DND-41 (cell line): ENCODE measurements at regions not wholly inside any gene's neighbourhood (a gene's known extent, or its start where the extent isn't known, plus 50 kb on each side); places are given as distances from the start of the nearest gene placed in this dataset.
"Not testable (repeated sequence)": the region's sequence is repeated elsewhere in the genome, so short reads cannot be mapped to it uniquely, and the experiment has no call there.

Source experiments
- ATAC-seq: fragments of 200-7000 bp; cut with Tn5 transposase; 3 replicates; pipeline ENCODE4 v1.9.1; 2021; ENCODE audit warnings: low read depth; ENCODE audit not compliant: insufficient read depth
- DNase-seq: peaks from one replicate; pipeline ENCODE4 v3.0.0-alpha.2; 2020
- H2AFZ ChIP-seq: 2 replicates; pipeline ENCODE4 v1.6.0; 2012; ENCODE audit warnings: low read depth, low read length
- H3K27ac ChIP-seq: 2 replicates; pipeline ENCODE4 v1.5.1; 2012; ENCODE audit warnings: low read length, inconsistent platforms
- H3K27me3 ChIP-seq: fragments of 200-600 bp; sonication (generic); 2 replicates; pipeline ENCODE4 v1.6.0; 2012; ENCODE audit warnings: low read length, mild to moderate bottlenecking, inconsistent platforms; ENCODE audit not compliant: insufficient read depth, poor library complexity
- H3K36me3 ChIP-seq: 2 replicates; pipeline ENCODE4 v1.5.1; 2012; ENCODE audit warnings: low read length, inconsistent platforms; ENCODE audit not compliant: insufficient read depth
- H3K4me1 ChIP-seq: 2 replicates; pipeline ENCODE4 v1.5.1; 2012; ENCODE audit warnings: mild to moderate bottlenecking, low read length; ENCODE audit not compliant: insufficient read depth
- H3K4me2 ChIP-seq: 2 replicates; pipeline ENCODE4 v1.6.0; 2012; ENCODE audit warnings: mild to moderate bottlenecking, moderate library complexity, low read length, inconsistent platforms; ENCODE audit not compliant: insufficient read depth
- H3K4me3 ChIP-seq, 2 experiments: fragments of 200-600 bp in 1 of 2; shearing (Covaris generic) in 1 of 2; 2 replicates each; pipeline ENCODE4 v1.5.1; 2012 to 2016; ENCODE audit warnings: inconsistent platforms in 2 of 2, low read length in 2 of 2, mild to moderate bottlenecking in 2 of 2, low read depth in 1 of 2, moderate library complexity in 1 of 2
- H3K79me2 ChIP-seq: 2 replicates; pipeline ENCODE4 v1.6.0; 2012; ENCODE audit warnings: low read length, inconsistent platforms; ENCODE audit not compliant: insufficient read depth
- H3K9ac ChIP-seq: 2 replicates; pipeline ENCODE4 v1.6.0; 2012; ENCODE audit warnings: low read depth, mild to moderate bottlenecking, inconsistent platforms, low read length, moderate library complexity
- H3K9me3 ChIP-seq: 2 replicates; pipeline ENCODE4 v1.5.1; 2012; ENCODE audit warnings: low read length, moderate library complexity, mild to moderate bottlenecking, inconsistent platforms; ENCODE audit not compliant: insufficient read depth, severe bottlenecking
- H4K20me1 ChIP-seq: 2 replicates; pipeline ENCODE4 v1.6.0; 2012; ENCODE audit warnings: low read length; ENCODE audit not compliant: insufficient read depth
- EZH2 ChIP-seq: IDR thresholded peaks from 3 replicates; pipeline ENCODE4 v1.6.1; 2012; ENCODE audit warnings: borderline replicate concordance, low read depth, mild to moderate bottlenecking, moderate library complexity, low read length, inconsistent platforms; ENCODE audit not compliant: severe bottlenecking
- TF ChIP-seq, protein P1 (sequence below): IDR thresholded peaks from 2 replicates; pipeline ENCODE4 v1.5.1; 2012; ENCODE audit warnings: borderline replicate concordance, low read length, moderate library complexity, mild to moderate bottlenecking; ENCODE audit not compliant: poor library complexity, severe bottlenecking; ENCODE audit errors: extremely low read depth

DNA sequence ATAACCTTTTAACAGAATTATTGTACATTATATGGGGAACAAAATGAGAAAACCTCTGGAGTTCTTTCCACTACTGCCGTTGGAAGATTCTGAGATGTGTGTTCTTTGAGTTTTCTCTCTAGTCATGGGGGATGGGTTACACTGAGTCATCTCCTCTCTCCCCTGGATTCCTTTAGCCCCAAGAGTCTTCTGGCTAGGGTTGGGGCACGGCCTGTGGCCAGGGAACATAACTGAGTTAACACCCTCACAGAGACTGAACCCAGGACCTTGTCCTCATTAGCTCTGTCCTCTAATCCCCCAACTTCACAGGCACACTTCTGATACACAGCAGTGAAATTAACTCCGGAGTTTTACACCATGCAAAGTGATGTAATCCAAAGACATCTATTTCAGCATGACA, 142.3 kb upstream of the F9 start:
- H3K9me3 ChIP-seq, result no peaks in the 10 kb centered on the region
- H2AFZ ChIP-seq, result no peak overlapping the region
- DNase-seq (no peak), ATAC-seq (no peak)
- TF ChIP-seq EZH2, result no peak
- TF ChIP-seq, protein P1, sequence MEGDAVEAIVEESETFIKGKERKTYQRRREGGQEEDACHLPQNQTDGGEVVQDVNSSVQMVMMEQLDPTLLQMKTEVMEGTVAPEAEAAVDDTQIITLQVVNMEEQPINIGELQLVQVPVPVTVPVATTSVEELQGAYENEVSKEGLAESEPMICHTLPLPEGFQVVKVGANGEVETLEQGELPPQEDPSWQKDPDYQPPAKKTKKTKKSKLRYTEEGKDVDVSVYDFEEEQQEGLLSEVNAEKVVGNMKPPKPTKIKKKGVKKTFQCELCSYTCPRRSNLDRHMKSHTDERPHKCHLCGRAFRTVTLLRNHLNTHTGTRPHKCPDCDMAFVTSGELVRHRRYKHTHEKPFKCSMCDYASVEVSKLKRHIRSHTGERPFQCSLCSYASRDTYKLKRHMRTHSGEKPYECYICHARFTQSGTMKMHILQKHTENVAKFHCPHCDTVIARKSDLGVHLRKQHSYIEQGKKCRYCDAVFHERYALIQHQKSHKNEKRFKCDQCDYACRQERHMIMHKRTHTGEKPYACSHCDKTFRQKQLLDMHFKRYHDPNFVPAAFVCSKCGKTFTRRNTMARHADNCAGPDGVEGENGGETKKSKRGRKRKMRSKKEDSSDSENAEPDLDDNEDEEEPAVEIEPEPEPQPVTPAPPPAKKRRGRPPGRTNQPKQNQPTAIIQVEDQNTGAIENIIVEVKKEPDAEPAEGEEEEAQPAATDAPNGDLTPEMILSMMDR, result no peak
- no peak overlapping the region for H3K9ac ChIP-seq
- no peaks in the 10 kb centered on the region for H3K27me3 ChIP-seq
- no peaks in the 10 kb centered on the region for H3K36me3 ChIP-seq
- no peaks in the 10 kb centered on the region for H3K79me2 ChIP-seq
- H3K27ac ChIP-seq, result no peak overlapping the region
- no peaks in the 10 kb centered on the region for H3K4me1 ChIP-seq
- H3K4me2 ChIP-seq, result no peak overlapping the region
- no peak overlapping the region for H3K4me3 ChIP-seq
- H4K20me1 ChIP-seq, result no peaks in the 10 kb centered on the region

DNA sequence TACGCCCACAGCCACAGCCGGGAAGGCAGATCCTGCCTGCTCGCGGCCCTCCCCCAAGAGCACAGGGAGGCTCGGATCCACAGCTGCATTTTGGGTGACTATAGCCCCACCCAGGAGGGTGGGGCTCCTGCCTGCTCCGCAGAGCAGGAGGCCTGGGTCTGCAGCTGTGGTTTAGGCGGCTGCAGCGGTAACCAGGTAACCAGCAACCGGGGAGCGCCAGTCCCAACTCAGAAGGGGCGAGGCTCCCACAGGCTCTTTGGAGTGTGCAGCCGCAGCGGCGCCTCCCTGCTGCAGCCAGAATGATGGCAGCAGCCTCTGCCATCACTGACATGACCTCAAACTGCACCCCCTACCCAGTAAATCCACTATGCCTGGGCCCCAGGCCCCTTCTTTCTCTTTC, 148.0 kb upstream of the F9 start:
- TF ChIP-seq, protein P1, result no peak
- no peak for TF ChIP-seq EZH2
- no peak overlapping the region for H3K27ac ChIP-seq
- no peaks in the 10 kb centered on the region for H3K79me2 ChIP-seq
- H3K4me3 ChIP-seq, result no peak overlapping the region
- DNase-seq (no peak), ATAC-seq (no peak)
- no peaks in the 10 kb centered on the region for H3K27me3 ChIP-seq
- no peaks in the 10 kb centered on the region for H3K4me1 ChIP-seq
- H2AFZ ChIP-seq, result no peak overlapping the region
- H3K4me2 ChIP-seq, result no peak overlapping the region
- H3K9ac ChIP-seq, result no peak overlapping the region
- H3K9me3 ChIP-seq, result no peaks in the 10 kb centered on the region
- H4K20me1 ChIP-seq, result no peaks in the 10 kb centered on the region
- H3K36me3 ChIP-seq, result no peaks in the 10 kb centered on the region

DNA sequence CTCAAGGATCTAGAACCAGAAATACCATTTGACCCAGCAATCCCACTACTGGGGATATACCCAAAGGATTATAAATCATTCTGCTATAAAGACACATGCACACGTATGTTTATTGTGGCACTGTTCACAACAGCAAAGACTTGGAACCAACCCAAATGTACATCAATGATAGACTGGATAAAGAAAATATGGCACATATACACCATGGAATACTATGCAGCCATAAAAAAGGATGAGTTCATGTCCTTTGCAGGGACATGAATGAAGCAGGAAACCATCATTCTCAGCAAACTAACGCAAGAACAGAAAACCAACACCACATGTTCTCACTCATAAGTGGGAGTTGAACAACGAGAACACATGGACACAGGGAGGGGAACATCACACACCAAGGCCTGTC, 154.0 kb upstream of the F9 start:
- H3K9ac ChIP-seq, H4K20me1 ChIP-seq, H3K4me1 ChIP-seq, H3K4me2 ChIP-seq, H3K4me3 ChIP-seq, DNase-seq, ATAC-seq, H2AFZ ChIP-seq, H3K27me3 ChIP-seq, H3K36me3 ChIP-seq, H3K79me2 ChIP-seq, H3K9me3 ChIP-seq, H3K27ac ChIP-seq: not testable (repeated sequence)

DNA sequence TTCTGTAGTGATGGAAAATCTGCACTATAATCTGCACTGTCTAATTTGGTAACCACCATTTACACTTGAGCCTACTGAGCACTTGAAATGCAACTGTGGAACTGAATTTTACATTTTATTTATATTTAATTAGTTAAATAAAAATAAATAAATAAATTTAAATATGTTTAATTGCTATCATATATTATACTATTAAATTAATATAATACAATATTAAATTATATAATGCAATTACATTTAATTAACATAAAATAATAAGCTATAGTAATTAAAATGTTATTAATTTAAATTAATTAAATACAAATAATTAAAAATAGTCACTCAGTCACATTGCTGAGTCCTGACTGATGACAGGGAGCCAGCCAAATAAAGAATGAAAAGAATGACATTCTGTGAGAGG, 170.2 kb upstream of the F9 start:
- Histone ChIP-seq H3K4me2 (no peak overlapping the region), H2AFZ (no peak overlapping the region), H3K27ac (no peak overlapping the region), H3K36me3 (no peaks in the 10 kb centered on the region), H3K9me3 (no peaks in the 10 kb centered on the region), H3K4me3 (no peak overlapping the region), H3K79me2 (no peaks in the 10 kb centered on the region), H3K9ac (no peak overlapping the region), H3K27me3 (no peaks in the 10 kb centered on the region), H4K20me1 (no peaks in the 10 kb centered on the region), H3K4me1 (no peaks in the 10 kb centered on the region)
- TF ChIP-seq, protein P1, result no peak
- no peak for TF ChIP-seq EZH2
- ATAC-seq (no peak), DNase-seq (no peak)

DNA sequence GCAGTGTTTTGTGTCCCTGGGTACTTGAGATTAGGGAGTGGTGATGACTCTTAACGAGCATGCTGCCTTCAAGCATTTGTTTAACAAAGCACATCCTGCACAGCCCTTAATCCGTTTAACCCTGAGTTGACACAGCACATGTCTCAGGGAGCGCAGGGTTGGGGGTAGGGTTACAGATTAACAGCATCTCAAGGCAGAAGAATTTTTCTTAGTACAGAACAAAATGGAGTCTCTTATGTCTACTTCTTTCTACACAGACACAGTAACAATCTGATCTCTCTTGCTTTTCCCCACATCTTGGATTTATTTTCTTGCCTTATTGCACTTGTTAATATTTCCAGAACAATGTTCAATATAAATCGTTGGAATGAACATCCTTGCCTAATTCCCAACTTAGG, 187.9 kb upstream of the F9 start:
- DNase-seq, result not testable (repeated sequence)

DNA sequence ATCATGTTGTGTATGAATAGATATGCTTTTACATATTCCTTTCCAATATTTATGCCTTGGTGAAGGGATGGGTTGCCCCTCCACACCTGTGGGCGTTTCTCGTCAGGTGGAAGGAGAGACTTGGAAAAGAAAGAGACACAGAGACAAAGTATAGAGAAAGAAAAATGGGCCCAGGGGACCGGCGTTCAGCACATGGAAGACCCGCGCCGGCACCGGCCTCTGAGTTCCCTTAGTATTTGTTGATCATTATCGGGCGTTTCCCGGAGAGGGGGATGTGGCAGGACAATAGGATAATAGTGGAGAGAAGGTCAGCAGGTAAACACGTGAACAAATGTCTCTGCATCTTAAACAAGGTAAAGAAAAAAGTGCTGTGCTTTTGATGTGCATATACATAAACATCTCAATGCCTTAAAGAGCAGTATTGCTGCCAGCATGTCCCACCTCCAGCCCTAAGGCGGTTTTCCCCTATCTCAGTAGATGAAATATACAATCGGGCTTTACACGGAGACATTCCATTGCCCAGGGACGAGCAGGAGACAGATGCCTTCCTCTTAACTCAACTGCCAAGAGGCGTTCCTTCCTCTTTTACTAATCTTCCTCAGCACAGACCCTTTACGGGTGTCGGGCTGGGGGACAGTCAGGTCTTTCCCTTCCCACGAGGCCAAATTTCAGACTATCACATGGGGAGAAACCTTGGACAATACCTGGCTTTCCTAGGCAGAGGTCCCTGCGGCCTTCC, 188.5 kb upstream of the F9 start:
- not testable (repeated sequence) for H3K36me3 ChIP-seq, H3K9me3 ChIP-seq, H3K9ac ChIP-seq, DNase-seq, H3K27ac ChIP-seq, H3K79me2 ChIP-seq, H3K27me3 ChIP-seq, H3K4me1 ChIP-seq, H3K4me2 ChIP-seq, ATAC-seq, H2AFZ ChIP-seq, H4K20me1 ChIP-seq, H3K4me3 ChIP-seq

More for the DNA sequence above, 187.9 kb upstream of the F9 start:
- ATAC-seq, H3K27ac ChIP-seq, H2AFZ ChIP-seq, H3K9me3 ChIP-seq, H3K4me2 ChIP-seq, H4K20me1 ChIP-seq, H3K79me2 ChIP-seq, H3K27me3 ChIP-seq, H3K36me3 ChIP-seq, H3K9ac ChIP-seq, H3K4me1 ChIP-seq, H3K4me3 ChIP-seq: not testable (repeated sequence)
